Middle frontal gyrus (tissue), 1 donor: ENCODE measurements at regions not wholly inside any gene's neighbourhood (a gene's known extent, or its start where the extent isn't known, plus 50 kb on each side); places are given as distances from the start of the nearest gene placed in this dataset.
"Not testable (repeated sequence)": the region's sequence is repeated elsewhere in the genome, so short reads cannot be mapped to it uniquely, and the experiment has no call there.

Source experiments
- DNase-seq: peaks from one replicate; pipeline ENCODE4 v3.0.0-alpha.2; 2015; ENCODE audit warnings: low spot score; ENCODE audit errors: extremely low spot score

DNA sequence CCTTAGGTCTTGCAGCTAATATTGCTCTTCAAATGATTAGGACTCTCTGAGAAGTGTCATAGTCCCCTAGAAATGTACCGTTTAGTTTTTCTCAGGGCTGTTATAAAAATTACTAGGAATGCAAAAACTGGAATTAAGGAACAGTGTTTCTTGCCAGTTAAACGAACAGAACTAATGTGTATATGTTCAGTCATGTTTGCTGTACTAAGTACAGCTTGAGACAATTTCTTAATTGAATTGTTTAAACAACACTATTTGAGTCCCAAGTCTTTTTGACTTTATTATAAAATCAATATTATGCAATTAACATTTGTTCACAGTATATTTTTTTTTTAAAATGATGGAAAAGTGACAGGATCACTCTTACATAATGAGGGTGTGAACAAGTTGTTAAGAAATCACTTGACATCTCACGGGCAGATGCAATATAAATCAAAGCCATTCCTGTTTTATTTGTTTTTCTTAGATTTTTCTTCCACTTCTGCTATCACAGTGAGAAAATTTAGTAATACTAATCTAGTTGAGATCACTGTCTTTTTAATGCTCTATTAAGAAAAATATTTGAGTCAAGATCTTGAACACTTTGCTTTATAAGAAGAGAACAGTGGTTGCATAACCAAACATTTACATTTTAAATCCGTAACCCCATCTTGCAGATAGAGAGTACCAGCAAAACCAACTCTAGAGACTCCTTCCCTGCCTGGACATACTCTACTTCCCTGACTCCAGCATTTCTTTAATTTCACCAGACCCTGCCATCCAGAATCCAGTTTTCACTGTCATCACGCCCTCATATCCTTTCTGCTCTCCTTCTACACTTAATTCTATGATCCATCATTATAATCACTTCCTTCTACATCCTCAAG, 140.7 kb upstream of the KITLG start:
- no peak for DNase-seq

- no peak for DNase-seq
These were observed 140.0 kb upstream of the KITLG start for GRCh38 chr12:88720231-88720630.

GRCh38 chr12:88717188-88717587, 136.9 kb upstream of the KITLG start:
- no peak for DNase-seq

DNA sequence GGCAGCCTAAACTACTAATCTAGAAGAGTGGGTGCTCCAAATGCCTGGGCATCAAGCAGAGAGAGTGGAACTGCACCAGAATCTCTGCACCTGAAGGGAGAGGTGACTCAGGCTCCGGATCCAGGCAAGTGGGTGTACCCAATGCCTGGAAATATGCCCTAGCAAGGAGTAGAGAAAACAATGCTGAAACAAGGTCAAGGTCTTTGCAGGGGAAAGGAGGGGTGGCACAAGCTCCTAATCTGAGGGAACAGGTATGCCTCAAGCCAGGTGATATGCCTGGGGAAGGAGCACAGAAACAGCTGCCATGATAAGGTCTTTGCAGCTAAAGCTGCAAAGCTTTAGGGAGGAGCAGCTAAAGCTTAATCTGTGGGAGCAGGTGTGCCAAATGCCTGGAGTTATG, 136.0 kb upstream of the KITLG start:
- no peak for DNase-seq

DNA sequence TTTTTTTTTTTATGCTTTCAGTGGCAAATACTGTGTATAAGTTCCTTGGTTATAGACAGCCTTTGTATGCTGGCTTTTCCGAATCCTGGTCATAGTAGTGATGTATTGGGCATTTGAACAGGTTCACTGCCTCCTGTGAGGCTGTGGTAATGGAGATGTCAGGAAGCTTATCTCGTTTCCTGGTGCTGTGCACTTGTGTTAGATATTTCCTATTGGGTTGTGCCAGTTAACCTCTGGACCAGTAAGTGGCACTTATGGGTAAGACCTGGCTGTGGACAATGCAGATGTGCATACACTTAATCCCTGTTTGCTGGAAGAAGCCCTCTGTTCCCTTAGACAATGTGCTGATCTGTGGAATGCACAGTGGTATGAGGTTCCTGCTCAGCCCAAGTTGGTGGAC, 135.4 kb upstream of the KITLG start:
- no peak for DNase-seq

DNA sequence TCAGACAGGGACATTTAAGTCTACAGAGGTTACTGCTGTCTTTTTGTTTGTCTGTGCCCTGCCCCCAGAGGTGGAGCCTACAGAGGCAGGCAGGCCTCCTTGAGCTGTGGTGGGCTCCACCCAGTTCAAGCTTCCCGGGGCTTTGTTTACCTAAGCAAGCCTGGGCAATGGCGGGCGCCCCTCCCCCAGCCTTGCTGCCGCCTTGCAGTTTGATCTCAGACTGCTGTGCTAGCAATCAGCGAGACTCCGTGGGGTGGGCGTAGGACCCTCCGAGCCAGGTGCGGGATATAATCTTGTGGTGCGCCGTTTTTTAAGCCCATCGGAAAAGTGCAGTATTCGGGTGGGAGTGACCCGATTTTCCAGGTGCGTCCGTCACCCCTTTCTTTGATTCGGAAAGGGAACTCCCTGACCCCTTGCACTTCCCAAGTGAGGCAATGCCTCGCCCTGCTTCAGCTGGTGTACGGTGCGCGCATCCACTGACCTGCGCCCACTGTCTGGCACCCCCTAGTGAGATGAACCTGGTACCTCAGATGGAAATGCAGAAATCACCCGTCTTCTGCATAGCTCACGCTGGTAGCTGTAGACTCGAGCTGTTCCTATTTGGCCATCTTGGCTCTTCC, 134.1 kb upstream of the KITLG start:
- DNase-seq = not testable (repeated sequence)

GRCh38 chr12:88707800-88708199, 127.5 kb upstream of the KITLG start:
- DNase-seq = no peak

DNA sequence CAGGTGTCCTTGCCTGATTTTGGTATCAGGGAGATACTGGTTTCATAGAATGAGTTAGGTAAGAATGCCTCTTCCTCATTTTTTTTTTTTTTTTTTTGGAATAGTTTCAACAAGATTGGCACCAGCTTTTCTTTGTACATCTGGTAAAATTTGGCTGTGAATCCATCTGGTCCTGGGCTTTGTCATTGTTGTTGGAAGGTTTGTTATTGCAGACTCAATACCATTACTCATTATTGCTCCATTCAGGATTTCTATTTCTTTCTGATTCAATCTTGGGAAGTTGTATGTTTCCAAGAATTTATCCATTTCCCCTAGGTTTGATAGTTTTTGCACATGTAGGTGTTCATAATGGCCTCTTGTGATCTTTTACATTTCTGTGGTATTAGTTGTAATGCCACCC, 126.0 kb upstream of the KITLG start:
- no peak for DNase-seq

DNA sequence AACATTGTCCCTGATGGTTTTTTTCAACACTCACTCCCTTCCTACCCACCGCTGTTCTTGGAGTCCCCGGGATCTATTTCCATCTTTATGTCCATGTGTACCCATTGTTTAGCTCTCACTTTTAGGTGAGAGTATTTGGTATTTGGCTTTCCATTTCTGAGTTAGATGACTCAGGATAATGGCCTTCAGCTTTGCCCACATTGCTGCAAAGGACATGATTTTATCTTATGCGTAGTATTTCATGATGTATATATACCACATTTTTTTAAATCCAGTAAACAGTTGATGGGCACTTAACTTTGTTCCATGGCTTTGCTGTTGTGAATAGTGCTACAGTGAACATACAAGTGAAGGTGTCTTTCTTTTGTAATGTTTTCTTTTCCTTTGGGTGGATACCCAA, 123.5 kb upstream of the KITLG start:
- no peak for DNase-seq

- DNase-seq = no peak
These were observed 118.2 kb upstream of the KITLG start for GRCh38 chr12:88698471-88698870.

DNA sequence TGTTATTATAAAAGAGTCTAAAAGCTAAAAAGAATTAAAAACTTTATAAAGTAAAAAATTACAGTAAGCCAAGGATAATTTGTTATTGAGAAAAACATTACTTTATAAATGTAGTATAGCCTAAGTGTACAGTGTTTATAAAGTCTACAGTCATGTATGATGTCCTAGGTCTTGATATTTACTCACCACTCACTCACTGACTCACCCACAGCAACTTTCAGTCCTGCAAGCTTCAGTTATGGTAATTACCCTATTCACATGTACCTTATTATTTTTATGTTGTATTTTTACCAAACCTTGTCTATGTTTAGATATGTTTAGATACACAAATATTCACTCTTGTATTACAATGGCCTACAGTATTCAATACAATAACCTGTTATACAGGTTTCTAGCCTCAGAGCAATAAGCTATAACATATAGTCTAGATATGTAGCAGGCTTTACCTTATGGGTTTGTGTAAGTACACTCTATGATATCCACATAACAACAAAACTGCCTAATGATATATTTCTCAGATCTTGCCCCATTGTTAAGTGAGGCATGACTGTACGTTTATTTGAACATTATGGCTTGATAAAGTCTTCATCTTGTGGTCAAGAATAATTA, 113.7 kb upstream of the KITLG start:
- no peak for DNase-seq

GRCh38 chr12:88691811-88692210, 111.5 kb upstream of the KITLG start:
- DNase-seq = no peak

DNA sequence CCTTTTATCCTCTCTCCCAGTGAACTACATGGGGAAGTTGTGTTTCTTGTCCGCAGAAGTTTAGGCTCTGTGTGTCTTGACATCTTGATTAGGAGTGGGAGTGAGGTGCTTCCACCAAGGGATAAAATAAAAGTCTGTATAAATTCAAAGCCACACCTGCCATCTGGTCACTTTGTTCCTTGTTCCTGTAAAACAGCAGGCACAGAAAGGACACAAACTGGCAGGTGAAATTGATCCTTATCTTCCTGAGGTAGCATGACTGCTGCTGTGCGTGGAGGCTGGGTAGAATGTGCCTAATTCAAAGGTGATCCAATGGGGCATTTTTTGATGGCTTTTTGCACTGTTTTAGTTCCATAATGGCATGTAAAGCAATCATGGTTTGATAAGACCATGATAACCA, 104.3 kb upstream of the KITLG start:
- no peak for DNase-seq

DNA sequence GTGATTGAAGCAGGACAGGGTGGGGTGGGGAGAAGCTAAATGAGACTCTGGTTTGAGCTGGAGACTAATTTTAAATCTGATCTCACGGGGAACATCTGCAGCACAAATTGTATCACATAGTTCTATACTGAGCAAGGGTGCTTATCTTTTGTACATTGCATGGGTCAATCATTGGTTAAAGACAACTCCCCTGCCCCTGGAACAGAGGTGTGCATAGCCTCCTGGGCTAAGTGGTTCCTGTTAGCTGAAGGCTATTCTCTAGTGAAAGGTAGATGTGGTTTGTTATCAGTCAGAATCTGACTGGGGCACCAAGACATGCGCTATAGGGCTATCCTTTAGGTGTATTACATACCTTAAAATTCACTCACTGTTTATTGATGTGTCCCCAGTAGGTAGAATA, 103.9 kb upstream of the KITLG start:
- no peak for DNase-seq

- no peak for DNase-seq
These were observed 103.4 kb upstream of the KITLG start for GRCh38 chr12:88683628-88684027.

DNA sequence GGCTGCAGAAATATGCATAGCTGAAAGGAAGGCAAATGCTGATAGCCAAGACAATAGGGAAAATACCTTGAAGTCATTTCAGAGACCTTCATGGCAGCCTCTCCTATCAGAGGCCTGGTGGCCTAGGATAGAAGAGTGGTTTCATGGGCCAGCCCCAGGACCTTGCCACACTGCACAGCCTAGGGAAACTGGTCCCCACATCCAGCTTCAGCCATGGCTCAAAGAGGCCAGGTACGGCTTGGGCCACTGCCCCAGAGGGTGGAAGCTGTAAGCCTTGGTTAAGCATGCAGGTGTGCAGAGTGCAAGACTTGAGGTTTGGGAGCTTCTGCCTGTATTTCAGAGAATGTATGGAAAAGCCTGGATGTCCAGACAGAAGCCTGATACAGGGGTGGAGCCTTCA, 101.0 kb upstream of the KITLG start:
- DNase-seq = no peak

- DNase-seq = no peak
These were observed 97.2 kb upstream of the KITLG start for GRCh38 chr12:88677464-88677863.

- DNase-seq = not testable (repeated sequence)
These were observed 87.3 kb upstream of the KITLG start for GRCh38 chr12:88667615-88668014.

GRCh38 chr12:88665071-88665470, 84.8 kb upstream of the KITLG start:
- no peak for DNase-seq

DNA sequence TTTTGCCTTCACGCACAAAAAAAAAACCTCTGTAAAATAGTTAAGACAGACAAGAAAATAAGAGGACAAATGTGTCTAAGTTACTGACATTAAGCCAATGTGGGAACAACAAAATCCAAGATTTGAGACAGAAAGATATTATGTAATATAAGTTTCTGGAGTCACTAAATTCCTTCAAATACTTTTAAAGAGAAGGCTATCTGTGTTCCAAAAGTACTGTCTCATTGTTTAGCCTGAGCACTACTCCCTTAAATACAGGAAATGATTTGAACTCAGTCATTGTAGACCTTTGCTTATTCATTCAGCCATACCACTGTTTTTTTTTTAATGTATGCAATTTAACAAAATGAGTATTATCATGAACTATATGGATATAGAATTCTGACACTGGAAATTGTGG, 82.7 kb upstream of the KITLG start:
- DNase-seq = no peak

DNA sequence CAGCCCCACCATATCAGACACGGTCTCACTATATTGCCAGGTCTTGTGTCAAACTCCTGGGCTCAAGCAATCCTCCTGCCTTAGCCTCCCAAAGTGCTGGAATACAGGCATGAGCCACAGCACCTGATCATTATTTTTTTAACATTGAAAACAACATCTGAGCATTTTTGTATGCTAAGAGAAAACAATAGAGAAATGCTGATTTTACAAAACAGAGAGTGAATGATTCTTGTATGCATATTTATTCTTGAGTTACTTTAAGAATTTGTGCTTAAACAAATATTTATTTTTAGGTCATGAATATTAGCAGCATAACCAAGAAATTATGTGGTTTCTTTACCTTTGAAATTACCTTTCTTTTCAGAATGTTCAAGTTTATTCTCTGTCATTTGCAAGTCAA, 81.8 kb upstream of the KITLG start:
- DNase-seq = no peak

- DNase-seq = no peak
These were observed 77.7 kb upstream of the KITLG start for GRCh38 chr12:88658009-88658408.

- DNase-seq = no peak
These were observed 70.4 kb upstream of the KITLG start for GRCh38 chr12:88650715-88651114.
